B cell (primary cell): ENCODE measurements at regions not wholly inside any gene's neighbourhood (a gene's known extent, or its start where the extent isn't known, plus 50 kb on each side); places are given as distances from the start of the nearest gene placed in this dataset.

ENCODE experiments used
- ATAC-seq: fragments of 200-7000 bp; cut with Tn5 transposase; one replicate; pipeline ENCODE4 v1.10.0; 2021; ENCODE audit warnings: low read depth, mild to moderate bottlenecking, moderate number of reproducible peaks, moderate library complexity
- CTCF ChIA-PET: fragments of 350-600 bp; sonication (Branson Sonifier 250); formaldehyde crosslinking; loops from one replicate; lab custom pipeline; 2021; ENCODE audit warnings: antibody characterized with exemption, inconsistent platforms; lab: Charles Lee
- POLR2A ChIA-PET: fragments of 350-600 bp; sonication (Branson Sonifier 250); formaldehyde crosslinking; loops from one replicate; lab custom pipeline; 2021; ENCODE audit warnings: antibody characterized with exemption; lab: Charles Lee
- DNase-seq: peaks from one replicate; pipeline ENCODE4 v3.0.0; 2013
- H2AFZ ChIP-seq: 2 replicates; pipeline ENCODE4 v1.6.1; 2012; ENCODE audit warnings: mild to moderate bottlenecking, low read depth, low read length; ENCODE audit not compliant: insufficient read depth, poor library complexity, severe bottlenecking
- H3K27ac ChIP-seq, 2 donors: 1 replicate in 1 of 2; 2 replicates in 1 of 2; pipeline ENCODE4 v1.5.1; 2012 to 2013; ENCODE audit warnings: low read length in 2 of 2, mild to moderate bottlenecking in 2 of 2, moderate library complexity in 1 of 2
- H3K27me3 ChIP-seq, 4 experiments: fragments of 200-600 bp in 1 of 4; sonication (generic) in 1 of 4; replicated peaks in 1 of 4; 1 replicate in 2 of 4; 2 replicates in 2 of 4; pipeline versions ENCODE4 v1.6.1 to v1.7.0; 2013 to 2016; ENCODE audit warnings: low read length in 3 of 4, mild to moderate bottlenecking in 2 of 4, mixed read lengths in 1 of 4, moderate library complexity in 1 of 4; ENCODE audit not compliant: insufficient read depth in 4 of 4, control insufficient read depth in 3 of 4; ENCODE audit errors: control extremely low read depth in 1 of 4
- H3K36me3 ChIP-seq, 2 experiments: replicated peaks in 1 of 2; 1 replicate in 1 of 2; 2 replicates in 1 of 2; pipeline versions ENCODE4 v1.6.1 to v1.7.1; 2013; ENCODE audit warnings: low read length in 1 of 2; ENCODE audit not compliant: insufficient read depth in 2 of 2, control insufficient read depth in 1 of 2; ENCODE audit errors: control extremely low read depth in 1 of 2, extremely low read depth in 1 of 2
- H3K4me1 ChIP-seq, 2 donors: fragments of 200-600 bp in 1 of 2; sonication (generic) in 1 of 2; 1 replicate in 1 of 2; 2 replicates in 1 of 2; pipeline versions ENCODE4 v1.5.1 to v1.6.1; 2013 to 2017; ENCODE audit warnings: low read length in 2 of 2; ENCODE audit not compliant: control insufficient read depth in 2 of 2, insufficient read depth in 2 of 2
- H3K4me2 ChIP-seq: replicated peaks from 2 replicates; pipeline ENCODE3; 2012; ENCODE audit warnings: mild to moderate bottlenecking, low read depth, low read length; ENCODE audit not compliant: poor library complexity, severe bottlenecking
- H3K4me3 ChIP-seq, 5 experiments: fragments of 200-600 bp in 1 of 5; sonication (generic) in 1 of 5; 1 replicate in 3 of 5; 2 replicates in 2 of 5; pipeline versions ENCODE4 v1.5.1 to v1.7.0; 2011 to 2016; ENCODE audit warnings: low read length in 4 of 5, mild to moderate bottlenecking in 4 of 5, low read depth in 2 of 5, control low read depth in 1 of 5, moderate library complexity in 1 of 5; ENCODE audit not compliant: insufficient read depth in 1 of 5; ENCODE audit errors: control extremely low read depth in 1 of 5, extremely low read depth in 1 of 5
- H3K79me2 ChIP-seq: fragments of 200-600 bp; sonication (generic); one replicate; pipeline ENCODE4 v1.6.0; 2016; ENCODE audit warnings: low read length; ENCODE audit not compliant: control insufficient read depth, insufficient read depth
- H3K9ac ChIP-seq: fragments of 200-600 bp; sonication (generic); 2 replicates; pipeline ENCODE4 v1.6.1; 2017; ENCODE audit warnings: mild to moderate bottlenecking, low read length, moderate library complexity
- H3K9me3 ChIP-seq, 3 donors: one replicate each; pipeline versions ENCODE4 v1.6.1 to v1.7.1; 2013; ENCODE audit warnings: low read length in 2 of 3; ENCODE audit not compliant: control insufficient read depth in 2 of 3, insufficient read depth in 1 of 3; ENCODE audit errors: control extremely low read depth in 1 of 3
- H4K20me1 ChIP-seq: 2 replicates; pipeline ENCODE4 v1.6.0; 2012; ENCODE audit warnings: mild to moderate bottlenecking, low read length; ENCODE audit not compliant: insufficient read depth, control insufficient read depth, poor library complexity, severe bottlenecking
- H3K27ac Mint-ChIP-seq: one replicate; pipeline ENCODE4 v1.8.0; 2021; ENCODE audit warnings: mixed read lengths
- H3K27me3 Mint-ChIP-seq: one replicate; pipeline ENCODE4 v1.8.0; 2021; ENCODE audit warnings: mixed read lengths
- H3K4me1 Mint-ChIP-seq: one replicate; pipeline ENCODE4 v1.8.0; 2021; ENCODE audit warnings: mixed read lengths
- H3K4me3 Mint-ChIP-seq: one replicate; pipeline ENCODE4 v1.8.0; 2021; ENCODE audit warnings: mixed read lengths
- H3K9me3 Mint-ChIP-seq: one replicate; pipeline ENCODE4 v1.8.0; 2022; ENCODE audit warnings: mixed read lengths; ENCODE audit not compliant: insufficient read depth
- EZH2 ChIP-seq: IDR thresholded peaks from 2 replicates; pipeline ENCODE4 v1.6.1; 2012; ENCODE audit warnings: borderline replicate concordance, low read depth, mild to moderate bottlenecking, moderate library complexity, low read length; ENCODE audit not compliant: insufficient read depth, poor library complexity, severe bottlenecking
- WGBS: methylation state at CpG from one replicate; pipeline ENCODE4 v1.1.5; 2013; ENCODE audit warnings: missing lambda C conversion rate; ENCODE audit not compliant: insufficient coverage; 5-methylcytosine and 5-hydroxymethylcytosine counted together
- intact Hi-C: fragments of 100-400 bp; cut with micrococcal nuclease; formaldehyde crosslinking; loops from one replicate; pipeline ENCODE4 v1.10.0; 2022
- TF ChIP-seq, protein P1 (sequence below): fragments of 200-600 bp; IDR thresholded peaks from one replicate; pipeline ENCODE4 v1.8.0; 2022; ENCODE audit warnings: antibody characterized with exemption, mild to moderate bottlenecking

DNA sequence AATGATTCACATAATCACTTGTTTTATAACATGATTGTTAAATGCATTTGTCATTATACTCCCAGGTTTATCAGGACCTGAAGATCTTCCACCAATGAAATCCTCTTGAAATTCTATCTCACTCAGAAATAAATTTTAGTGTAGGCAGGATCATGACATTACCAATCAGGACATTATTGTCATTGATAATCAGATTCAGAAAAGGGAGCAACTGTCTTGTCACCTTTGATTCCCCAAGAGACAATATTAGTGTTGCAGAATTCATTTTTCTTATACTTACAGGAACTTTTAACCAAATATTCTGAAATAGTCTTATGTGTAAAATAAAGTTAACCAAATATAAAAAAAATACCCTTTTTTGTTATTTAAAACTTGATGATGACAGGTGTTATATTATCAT is 1892.5 kb upstream of the ADGRL3 start:
- intact Hi-C loops, result no loop called here
- no peaks in the 10 kb centered on the region for H4K20me1 ChIP-seq
- no peak overlapping the region for H3K4me2 ChIP-seq
- no peaks in the 10 kb centered on the region for H3K4me1 ChIP-seq
- no peak overlapping the region for H2AFZ ChIP-seq
- ATAC-seq, result no peak
- H3K9me3 ChIP-seq, result no peaks in the 10 kb centered on the region
- no peak overlapping the region for H3K9ac ChIP-seq
- ChIA-PET CTCF (no interaction called here), POLR2A (no interaction called here)
- TF ChIP-seq, protein P1, sequence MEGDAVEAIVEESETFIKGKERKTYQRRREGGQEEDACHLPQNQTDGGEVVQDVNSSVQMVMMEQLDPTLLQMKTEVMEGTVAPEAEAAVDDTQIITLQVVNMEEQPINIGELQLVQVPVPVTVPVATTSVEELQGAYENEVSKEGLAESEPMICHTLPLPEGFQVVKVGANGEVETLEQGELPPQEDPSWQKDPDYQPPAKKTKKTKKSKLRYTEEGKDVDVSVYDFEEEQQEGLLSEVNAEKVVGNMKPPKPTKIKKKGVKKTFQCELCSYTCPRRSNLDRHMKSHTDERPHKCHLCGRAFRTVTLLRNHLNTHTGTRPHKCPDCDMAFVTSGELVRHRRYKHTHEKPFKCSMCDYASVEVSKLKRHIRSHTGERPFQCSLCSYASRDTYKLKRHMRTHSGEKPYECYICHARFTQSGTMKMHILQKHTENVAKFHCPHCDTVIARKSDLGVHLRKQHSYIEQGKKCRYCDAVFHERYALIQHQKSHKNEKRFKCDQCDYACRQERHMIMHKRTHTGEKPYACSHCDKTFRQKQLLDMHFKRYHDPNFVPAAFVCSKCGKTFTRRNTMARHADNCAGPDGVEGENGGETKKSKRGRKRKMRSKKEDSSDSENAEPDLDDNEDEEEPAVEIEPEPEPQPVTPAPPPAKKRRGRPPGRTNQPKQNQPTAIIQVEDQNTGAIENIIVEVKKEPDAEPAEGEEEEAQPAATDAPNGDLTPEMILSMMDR, result no peak
- no peak for TF ChIP-seq EZH2
- H3K9me3 Mint-ChIP-seq, result peaks cover 4% of the 10 kb centered on the region
- no peaks in the 10 kb centered on the region for H3K27me3 Mint-ChIP-seq
- H3K27ac Mint-ChIP-seq, result no peak overlapping the region
- DNase-seq, result no peak
- H3K79me2 ChIP-seq, result no peaks in the 10 kb centered on the region
- H3K27me3 ChIP-seq, result no peaks in the 10 kb centered on the region
- H3K4me1 Mint-ChIP-seq, result no peaks in the 10 kb centered on the region
- H3K36me3 ChIP-seq, result no peaks in the 10 kb centered on the region
- no peak overlapping the region for H3K4me3 Mint-ChIP-seq
- H3K4me3 ChIP-seq, result no peak overlapping the region
- H3K27ac ChIP-seq, result no peak overlapping the region

DNA sequence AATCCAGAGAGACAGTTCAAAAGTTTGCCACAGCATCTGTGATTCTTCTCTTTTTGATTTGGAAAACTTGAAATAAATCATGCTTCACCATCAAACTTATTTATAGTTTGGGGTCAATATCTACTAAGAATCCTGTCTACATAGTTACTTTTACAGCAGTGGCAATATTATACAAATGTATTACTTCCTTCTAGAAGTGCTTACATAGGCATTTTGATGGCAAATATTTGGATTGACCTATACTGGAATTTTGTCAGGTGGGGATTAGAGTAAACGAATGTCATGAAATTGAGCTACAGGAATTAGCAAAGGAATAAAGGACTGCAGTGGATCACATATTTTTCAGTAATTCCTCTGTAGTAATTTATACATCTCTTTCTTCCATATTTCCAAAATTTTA is 1885.5 kb upstream of the ADGRL3 start:
- no peak overlapping the region for H3K4me3 Mint-ChIP-seq

More for the DNA sequence above, 1885.5 kb upstream of the ADGRL3 start:
- H3K9me3 ChIP-seq, result no peaks in the 10 kb centered on the region
- no peak for DNase-seq
- H4K20me1 ChIP-seq, result no peaks in the 10 kb centered on the region
- ChIA-PET CTCF (no interaction called here), POLR2A (no interaction called here)
- ATAC-seq, result no peak
- H2AFZ ChIP-seq, result no peak overlapping the region
- H3K9ac ChIP-seq, result no peak overlapping the region
- H3K36me3 ChIP-seq, result no peaks in the 10 kb centered on the region
- H3K4me3 ChIP-seq, result no peak overlapping the region
- no peaks in the 10 kb centered on the region for H3K79me2 ChIP-seq
- no peak overlapping the region for H3K27ac ChIP-seq
- no peaks in the 10 kb centered on the region for H3K4me1 ChIP-seq
- H3K4me2 ChIP-seq, result no peak overlapping the region
- no peaks in the 10 kb centered on the region for H3K27me3 ChIP-seq
- TF ChIP-seq, protein P1, result no peak
- TF ChIP-seq EZH2, result no peak
- no CpG with 5 or more reads among the region's 1 CpG for WGBS
- intact Hi-C loops, result no loop called here
- H3K27ac Mint-ChIP-seq, result no peak overlapping the region
- no peaks in the 10 kb centered on the region for H3K9me3 Mint-ChIP-seq
- H3K4me1 Mint-ChIP-seq, result no peaks in the 10 kb centered on the region
- H3K27me3 Mint-ChIP-seq, result no peaks in the 10 kb centered on the region
